Small intestine (tissue), 7 donors: ENCODE measurements at regions not wholly inside any gene's neighbourhood (a gene's known extent, or its start where the extent isn't known, plus 50 kb on each side); places are given as distances from the start of the nearest gene placed in this dataset.

ENCODE experiments used
- DNase-seq, 2 donors: peaks; one replicate each; pipeline versions ENCODE4 v3.0.0 to v3.0.0-alpha.2; 2013
- FAIRE-seq: peaks from 2 replicates; lab custom pipeline; 2012; peaks lifted over from hg19 to GRCh38; lab: Jason Lieb, UNC
- H3K27ac ChIP-seq, 3 donors: one replicate each; pipeline ENCODE4 v1.5.1; 2013; ENCODE audit warnings: low read length in 2 of 3, mild to moderate bottlenecking in 2 of 3, control low read depth in 1 of 3, inconsistent platforms in 1 of 3, low read depth in 1 of 3, moderate library complexity in 1 of 3
- H3K27me3 ChIP-seq, 3 donors: one replicate each; pipeline ENCODE4 v1.6.1; 2013; ENCODE audit warnings: low read length in 3 of 3, inconsistent platforms in 1 of 3; ENCODE audit not compliant: control insufficient read depth in 3 of 3, insufficient read depth in 3 of 3
- H3K36me3 ChIP-seq, 3 donors: one replicate each; pipeline ENCODE4 v1.6.1; 2013; ENCODE audit warnings: low read length in 3 of 3, inconsistent platforms in 1 of 3, low read depth in 1 of 3, mild to moderate bottlenecking in 1 of 3, moderate library complexity in 1 of 3; ENCODE audit not compliant: control insufficient read depth in 3 of 3, insufficient read depth in 2 of 3
- H3K4me1 ChIP-seq, 3 donors: one replicate each; pipeline ENCODE4 v1.6.1; 2013; ENCODE audit warnings: low read length in 2 of 3, inconsistent platforms in 1 of 3, low read depth in 1 of 3, mild to moderate bottlenecking in 1 of 3, moderate library complexity in 1 of 3; ENCODE audit not compliant: control insufficient read depth in 3 of 3, insufficient read depth in 2 of 3
- H3K4me3 ChIP-seq, 3 donors: one replicate each; pipeline ENCODE4 v1.5.1; 2013; ENCODE audit warnings: low read length in 3 of 3, control low read depth in 1 of 3, inconsistent platforms in 1 of 3, low read depth in 1 of 3, mild to moderate bottlenecking in 1 of 3, moderate library complexity in 1 of 3
- H3K9me3 ChIP-seq, 2 donors: one replicate each; pipeline ENCODE4 v1.6.1; 2013; ENCODE audit warnings: low read depth in 1 of 2, low read length in 1 of 2; ENCODE audit not compliant: control insufficient read depth in 2 of 2, insufficient read depth in 1 of 2
- WGBS, 3 donors: extraction: QIAGEN DNeasy Blood & Tissue Kit; methylation state at CpG; one replicate each; pipeline ENCODE4 v1.1.7; 2013; 5-methylcytosine and 5-hydroxymethylcytosine counted together
- donor health status: healthy with polysubstance abuse.
- donor health status: control.
- donor health status: control.
- donor health status: Bipolar disorder and iron deficiency.
- donor health status: healthy.

- no peak overlapping the region for H3K4me3 ChIP-seq
- H3K27me3 ChIP-seq, result no peaks in the 10 kb centered on the region
- FAIRE-seq (no peak), DNase-seq (no peak)
- H3K9me3 ChIP-seq, result peaks cover 0 to under 1% of the 10 kb centered on the region in 2 donors
- 54 to 66% (median 58%) methylated on average over 5 of the region's 5 CpGs for WGBS, 3 donors
- H3K27ac ChIP-seq, result no peak overlapping the region
- H3K36me3 ChIP-seq, result no peaks in the 10 kb centered on the region
- no peaks in the 10 kb centered on the region for H3K4me1 ChIP-seq
Measured at GRCh38 chr1:117698398-117699160, 92.7 kb downstream of the TENT5C start.

DNA sequence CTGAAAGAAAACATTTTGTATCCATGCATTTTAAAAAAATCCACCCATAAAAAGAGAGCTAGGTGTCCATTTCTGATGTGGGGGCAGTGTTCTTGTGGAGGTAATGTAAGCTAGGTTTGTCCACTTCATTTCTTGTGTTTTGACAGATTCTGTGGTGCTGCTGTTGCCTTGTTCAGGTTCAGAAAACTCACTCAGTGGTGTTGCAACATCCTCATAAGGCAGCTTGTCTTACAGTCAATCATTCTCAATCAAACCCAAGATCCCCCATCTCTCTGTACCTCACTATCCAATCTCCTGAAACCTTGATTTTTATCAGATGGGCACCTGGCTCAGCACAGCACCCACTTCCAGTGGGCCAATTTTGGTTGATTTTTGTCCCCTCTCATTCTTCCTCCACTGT lies 94.1 kb downstream of the TENT5C start:
- H3K4me1 ChIP-seq, result no peaks in the 10 kb centered on the region
- H3K27me3 ChIP-seq, result no peaks in the 10 kb centered on the region
- FAIRE-seq, result no peak
- H3K27ac ChIP-seq, result no peak overlapping the region
- H3K36me3 ChIP-seq, result no peaks in the 10 kb centered on the region
- H3K9me3 ChIP-seq, result peaks cover 0 to 5% of the 10 kb centered on the region in 2 donors
- H3K4me3 ChIP-seq, result no peak overlapping the region
- DNase-seq, result no peak

DNA sequence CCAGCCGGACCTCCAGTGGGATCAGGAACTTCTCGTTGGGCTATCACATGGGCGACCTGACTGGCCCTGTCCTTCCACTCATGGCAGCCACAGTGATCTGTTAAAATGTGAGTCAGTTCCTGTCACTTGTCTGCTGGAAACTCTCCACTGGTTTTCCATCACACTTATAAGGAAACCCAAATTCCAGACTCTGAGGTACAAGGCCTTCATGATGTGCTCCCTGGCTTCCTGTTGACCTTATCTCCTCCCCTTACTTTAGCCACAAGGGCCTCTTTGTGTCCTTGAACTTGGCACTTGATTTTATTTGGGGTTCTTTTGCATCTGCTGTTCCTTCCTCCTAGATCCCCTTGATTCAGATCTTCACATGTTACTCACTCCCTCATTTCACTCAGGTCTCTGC lies 96.8 kb downstream of the TENT5C start:
- H3K4me3 ChIP-seq, result no peak overlapping the region
- no peaks in the 10 kb centered on the region for H3K4me1 ChIP-seq
- DNase-seq (no peak), FAIRE-seq (no peak)
- H3K27me3 ChIP-seq, result no peaks in the 10 kb centered on the region
- peaks cover 0 to 8% of the 10 kb centered on the region in 2 donors for H3K9me3 ChIP-seq
- no peaks in the 10 kb centered on the region for H3K36me3 ChIP-seq
- H3K27ac ChIP-seq, result no peak overlapping the region
- WGBS, 3 donors, result 85 to 89% (median 88%) methylated on average over 3 of the region's 3 CpGs

DNA sequence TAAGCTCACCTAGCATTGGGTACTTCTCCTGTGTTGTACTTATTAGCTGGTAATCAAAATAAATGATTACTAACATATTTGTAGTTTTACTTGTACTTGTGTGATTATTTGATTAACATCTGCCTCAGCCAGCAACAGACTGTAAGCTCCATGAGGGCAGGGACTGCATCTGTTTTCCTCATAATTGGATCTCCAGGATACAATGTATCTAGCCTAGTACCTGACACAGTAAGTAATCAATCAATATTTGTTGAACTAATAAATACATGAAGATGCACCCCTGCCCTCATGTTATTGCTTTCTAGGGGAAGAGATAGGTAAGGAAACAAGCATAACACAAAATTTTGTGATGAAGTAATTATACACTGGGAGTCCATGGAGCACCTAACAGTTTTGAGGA lies 101.5 kb downstream of the TENT5C start:
- Histone ChIP-seq H3K4me3 (no peak overlapping the region), H3K27ac (no peak overlapping the region), H3K9me3 (peaks cover 0 to 8% of the 10 kb centered on the region in 2 donors), H3K36me3 (no peaks in the 10 kb centered on the region), H3K4me1 (no peaks in the 10 kb centered on the region), H3K27me3 (no peaks in the 10 kb centered on the region)
- DNase-seq (no peak), FAIRE-seq (no peak)

- no peak for FAIRE-seq
- no peak overlapping the region for H3K27ac ChIP-seq
Measured at GRCh38 chr1:117708323-117709248, 102.7 kb downstream of the TENT5C start.

DNA sequence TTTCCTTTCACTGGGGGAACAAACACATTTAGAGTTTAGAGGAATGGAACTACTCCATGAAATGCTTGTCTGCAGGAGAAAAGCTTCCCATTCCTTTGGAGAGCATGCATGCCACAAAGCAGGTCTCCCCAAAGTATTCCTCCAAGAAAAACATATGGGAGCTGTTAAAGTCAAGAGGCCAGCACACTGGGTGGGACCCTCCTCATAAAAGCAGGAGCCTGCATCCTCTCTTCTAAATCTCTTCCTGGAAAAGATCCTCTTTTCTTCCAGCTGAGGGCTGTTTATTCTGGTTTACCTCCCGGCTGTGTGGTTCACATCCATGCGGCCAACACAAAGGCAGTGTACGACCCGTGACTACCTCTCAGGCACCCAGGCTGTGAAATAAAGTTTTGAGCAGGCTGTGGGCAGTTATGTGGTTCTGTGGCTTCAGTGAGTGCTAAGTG lies 103.4 kb downstream of the TENT5C start:
- Histone ChIP-seq H3K4me1 (no peaks in the 10 kb centered on the region), H3K27me3 (no peaks in the 10 kb centered on the region), H3K4me3 (no peak overlapping the region), H3K27ac (no peak overlapping the region), H3K9me3 (peaks cover 0 to 4% of the 10 kb centered on the region in 2 donors), H3K36me3 (no peaks in the 10 kb centered on the region)
- DNase-seq, result no peak
- no peak for FAIRE-seq
- WGBS, 3 donors, result 67 to 93% (median 78%) methylated on average over 4 of the region's 4 CpGs

More at GRCh38 chr1:117708323-117709248, 102.7 kb downstream of the TENT5C start:
- WGBS, 3 donors, result 78 to 84% (median 82%) methylated on average over 15 of the region's 15 CpGs
- no peaks in the 10 kb centered on the region for H3K4me1 ChIP-seq
- DNase-seq, result no peak
- peaks cover 0 to 7% of the 10 kb centered on the region in 2 donors for H3K9me3 ChIP-seq
- no peaks in the 10 kb centered on the region for H3K36me3 ChIP-seq
- no peaks in the 10 kb centered on the region for H3K27me3 ChIP-seq
- no peak overlapping the region for H3K4me3 ChIP-seq

- H3K36me3 ChIP-seq, result no peaks in the 10 kb centered on the region
- no peak overlapping the region for H3K4me3 ChIP-seq
- peaks cover 0 to 5% of the 10 kb centered on the region in 2 donors for H3K9me3 ChIP-seq
- WGBS, 3 donors, result 85 to 93% (median 86%) methylated on average over 8 of the region's 8 CpGs
- DNase-seq (no peak), FAIRE-seq (no peak)
- no peak overlapping the region for H3K27ac ChIP-seq
- peaks cover 0 to 2% (median 0%) of the 10 kb centered on the region in 3 donors for H3K27me3 ChIP-seq
- no peaks in the 10 kb centered on the region for H3K4me1 ChIP-seq
Measured at GRCh38 chr1:117710710-117711109, 104.9 kb downstream of the TENT5C start.

GRCh38 chr1:117712621-117713020 lies 106.8 kb downstream of the TENT5C start:
- Histone ChIP-seq H3K27me3 (peaks cover 0 to 3% (median 0%) of the 10 kb centered on the region in 3 donors), H3K4me1 (no peaks in the 10 kb centered on the region), H3K36me3 (no peaks in the 10 kb centered on the region), H3K9me3 (peaks cover 0 to 7% of the 10 kb centered on the region in 2 donors), H3K27ac (no peak overlapping the region), H3K4me3 (no peak overlapping the region)
- FAIRE-seq (no peak), DNase-seq (no peak)
- 66 to 78% (median 77%) methylated on average over 2 of the region's 2 CpGs for WGBS, 3 donors
